ENCODE measurements at regions not wholly inside any gene's neighbourhood (a gene's known extent, or its start where the extent isn't known, plus 50 kb on each side); places are given as distances from the start of the nearest gene placed in this dataset.
A peak's percentile ranks its signal among the peaks of the same experiment; 100 is the strongest.

GRCh38 chr14:87205811-87206210 lies 787.2 kb downstream of the GALC start:
- BruUV-seq (replicated peaks), result no TSS peak
- no peaks in the 10 kb centered on the region for H3K9me3 ChIP-seq (replicated peaks; ENCODE audit: control insufficient read depth, insufficient read depth, low read length)
- no peaks in the 10 kb centered on the region for H3K79me2 ChIP-seq (ENCODE audit: control insufficient read depth, insufficient read depth, low read length)
- ChIA-PET SMC1A (ENCODE audit: uncharacterized antibody, unreplicated experiment) (interaction anchor here (2.0 to 2.4 kb wide), 2 partner anchors 14 to 16 kb away, joined by 5 read pairs; no protein-coding TSS in a partner anchor), POLR2A (no interaction called here), RAD21 (ENCODE audit: unreplicated experiment) (no interaction called here), CTCF (no interaction called here)
- in situ Hi-C loops (cut with MboI) (no loop called here), intact Hi-C loops (cut with micrococcal nuclease; ENCODE audit: unreplicated experiment) (no loop called here)
- no peaks in the 10 kb centered on the region for H4K20me1 ChIP-seq (ENCODE audit: control insufficient read depth, insufficient read depth)
- H3K27ac ChIP-seq (ENCODE audit: control insufficient read depth, insufficient read depth), result no peak overlapping the region
- FAIRE-seq (no peak), ATAC-seq (no peak), DNase-seq (ENCODE audit: low read depth, low spot score) (no peak)
- H3K4me1 ChIP-seq (ENCODE audit: control insufficient read depth, insufficient read depth, low read length), result no peaks in the 10 kb centered on the region
- no peak overlapping the region for H3K4me2 ChIP-seq (ENCODE audit: control insufficient read depth, insufficient read depth)
- no peak for TF ChIP-seq ELK1 (IDR thresholded peaks at IDR 0.05; ENCODE audit: low read depth, low read length)
- TF ChIP-seq ZBTB40 (IDR thresholded peaks at IDR 0.05; ENCODE audit: borderline replicate concordance), result no peak
- no peak for TF ChIP-seq JUNB (IDR thresholded peaks at IDR 0.05)
- TF ChIP-seq IRF4 (IDR thresholded peaks at IDR 0.05; ENCODE audit: low read depth, low read length), result no peak
- no peak for TF ChIP-seq USF1 (IDR thresholded peaks at IDR 0.05; ENCODE audit: borderline replicate concordance, extremely low read length, insufficient read depth, low read depth, low read length)
- peak; percentile 22; the same call in 1 of the 2 replicates for TF ChIP-seq ATF7 (IDR thresholded peaks at IDR 0.05; ENCODE audit: low read depth)
- H2AFZ ChIP-seq (ENCODE audit: control insufficient read depth, low read depth, low read length), result no peak overlapping the region
- 10% methylated on average over 3 of the region's 3 CpGs for WGBS (ENCODE audit: insufficient coverage, insufficient replicate concordance, low lambda C conversion rate, missing lambda C conversion rate)
- H3K9ac ChIP-seq (ENCODE audit: control insufficient read depth, insufficient read depth, low read length), result no peak overlapping the region
- no peaks in the 10 kb centered on the region for H3K27me3 ChIP-seq (replicated peaks in 1 of 2; ENCODE audit: control insufficient read depth in 2 of 2, insufficient read depth in 2 of 2, low read length in 1 of 2)
- H3K4me3 ChIP-seq, result no peak overlapping the region
- no peaks in the 10 kb centered on the region for H3K36me3 ChIP-seq (ENCODE audit: control insufficient read depth in 2 of 2, insufficient read depth in 2 of 2, low read length in 1 of 2)
